Testis (tissue), 2 donors: ENCODE measurements at regions not wholly inside any gene's neighbourhood (a gene's known extent, or its start where the extent isn't known, plus 50 kb on each side); places are given as distances from the start of the nearest gene placed in this dataset.
"Not testable (repeated sequence)": the region's sequence is repeated elsewhere in the genome, so short reads cannot be mapped to it uniquely, and the experiment has no call there.

Experiments
- CTCF ChIP-seq, 3 experiments: fragments of 450-650 bp in 2 of 3; fragments of 200-600 bp in 1 of 3; sonication (generic) in 1 of 3; IDR thresholded peaks; one replicate each; pipeline ENCODE4 v1.5.1; 2016 to 2019; ENCODE audit warnings: antibody characterized with exemption in 3 of 3, mild to moderate bottlenecking in 2 of 3, moderate library complexity in 1 of 3
- POLR2A ChIP-seq: fragments of 450-650 bp; IDR thresholded peaks from one replicate; pipeline ENCODE4 v1.6.1; 2017; ENCODE audit warnings: antibody characterized with exemption, mild to moderate bottlenecking, moderate library complexity

- TF ChIP-seq CTCF (IDR thresholded peaks at IDR 0.05); POLR2A: not testable (repeated sequence)
Observed at GRCh38 chr1:65552484-65552883, 132.0 kb downstream of the LEPR start.
